HEK293 (cell line): ENCODE measurements at regions not wholly inside any gene's neighbourhood (a gene's known extent, or its start where the extent isn't known, plus 50 kb on each side); places are given as distances from the start of the nearest gene placed in this dataset.
"Not testable (repeated sequence)": the region's sequence is repeated elsewhere in the genome, so short reads cannot be mapped to it uniquely, and the experiment has no call there.

ENCODE experiments used
- CTCF ChIA-PET: fragments of 350-600 bp; formaldehyde crosslinking; extraction: SDS; loops from one replicate; lab custom pipeline; 2021; ENCODE audit warnings: antibody characterized with exemption; lab: Yijun Ruan, JAX
- POLR2A ChIA-PET: fragments of 300-600 bp; formaldehyde crosslinking; extraction: SDS; loops from one replicate; lab custom pipeline; 2020; ENCODE audit warnings: antibody characterized with exemption, inconsistent platforms; lab: Yijun Ruan, JAX
- H3K27ac ChIP-seq: fragments of 200-500 bp; sonication (Bioruptor generic); 2 replicates; pipeline ENCODE4 v1.5.1; 2014; ENCODE audit warnings: low read depth, low read length, control low read depth, inconsistent platforms; ENCODE audit errors: extremely low read depth
- H3K36me3 ChIP-seq, 2 experiments: fragments of 200-500 bp in 1 of 2; sonication (Bioruptor generic) in 1 of 2; 1 replicate in 1 of 2; 2 replicates in 1 of 2; pipeline ENCODE4 v1.5.1; 2014 to 2017; ENCODE audit warnings: inconsistent platforms in 2 of 2, low read length in 2 of 2; ENCODE audit not compliant: control insufficient read depth in 2 of 2, insufficient read depth in 1 of 2
- H3K4me1 ChIP-seq: fragments of 200-500 bp; sonication (Bioruptor generic); 2 replicates; pipeline ENCODE4 v1.5.1; 2014; ENCODE audit warnings: mild to moderate bottlenecking, low read length, inconsistent platforms; ENCODE audit not compliant: control insufficient read depth, insufficient read depth
- H3K4me3 ChIP-seq: 2 replicates; pipeline ENCODE4 v1.5.1; 2011; ENCODE audit warnings: low read depth, mild to moderate bottlenecking, control low read depth, low read length, moderate library complexity
- H3K9me3 ChIP-seq: fragments of 200-500 bp; sonication (Bioruptor generic); 2 replicates; pipeline ENCODE4 v1.5.1; 2014; ENCODE audit warnings: low read depth, low read length, inconsistent platforms; ENCODE audit not compliant: control insufficient read depth, insufficient read depth
- BCL11B ChIP-seq: fragments of 450-650 bp; formaldehyde crosslinking; IDR thresholded peaks from 2 replicates; pipeline ENCODE4 v1.5.1; 2016; ENCODE audit warnings: low read depth, missing biosample characterization, missing genetic modification characterization
- GLI2 ChIP-seq: fragments of 450-650 bp; formaldehyde crosslinking; IDR thresholded peaks from 2 replicates; pipeline ENCODE4; 2017; ENCODE audit warnings: missing biosample characterization, missing genetic modification characterization, low read depth, borderline replicate concordance
- IKZF3 ChIP-seq: fragments of 450-650 bp; IDR thresholded peaks from 2 replicates; pipeline ENCODE4 v1.5.0; 2018; ENCODE audit warnings: missing biosample characterization, mild to moderate bottlenecking, missing genetic modification characterization, moderate library complexity
- KLF9 ChIP-seq: fragments of 450-650 bp; formaldehyde crosslinking; IDR thresholded peaks from 2 replicates; pipeline ENCODE4 v1.5.1; 2016; ENCODE audit warnings: missing biosample characterization, missing genetic modification characterization, low read depth
- MEIS1 ChIP-seq: sonication (generic); formaldehyde crosslinking; IDR thresholded peaks from 2 replicates; pipeline ENCODE4 v1.8.1; 2022; ENCODE audit warnings: missing genetic modification reagents, mild to moderate bottlenecking, borderline replicate concordance
- REPIN1 ChIP-seq: fragments of 450-650 bp; formaldehyde crosslinking; IDR thresholded peaks from 2 replicates; pipeline ENCODE4 v1.5.1; 2017; ENCODE audit warnings: missing biosample characterization, missing genetic modification characterization, low read depth
- SCRT2 ChIP-seq: fragments of 450-650 bp; formaldehyde crosslinking; IDR thresholded peaks from 2 replicates; pipeline ENCODE4 v1.5.1; 2016; ENCODE audit warnings: missing biosample characterization, missing genetic modification characterization
- SETDB1 ChIP-seq: IDR thresholded peaks from one replicate; pipeline ENCODE4 v1.6.1; 2017; ENCODE audit warnings: mild to moderate bottlenecking, low read length, moderate library complexity, mixed read lengths; ENCODE audit not compliant: insufficient read length
- TRIM28 ChIP-seq: IDR thresholded peaks from 2 replicates; pipeline ENCODE4 v1.6.1; 2011; ENCODE audit warnings: low read length, control low read depth, borderline replicate concordance
- ZBTB17 ChIP-seq: fragments of 450-650 bp; formaldehyde crosslinking; IDR thresholded peaks from 2 replicates; pipeline ENCODE4 v1.5.1; 2016; ENCODE audit warnings: missing biosample characterization, missing genetic modification characterization
- ZNF133 ChIP-seq: fragments of 450-650 bp; formaldehyde crosslinking; IDR thresholded peaks from 2 replicates; pipeline ENCODE4 v1.5.1; 2016; ENCODE audit warnings: missing biosample characterization, missing genetic modification characterization
- ZNF174 ChIP-seq: fragments of 450-650 bp; formaldehyde crosslinking; IDR thresholded peaks from 2 replicates; pipeline ENCODE4 v1.5.0; 2017; ENCODE audit warnings: missing biosample characterization, mild to moderate bottlenecking, missing genetic modification characterization
- ZNF2 ChIP-seq: fragments of 450-650 bp; formaldehyde crosslinking; IDR thresholded peaks from 2 replicates; pipeline ENCODE4 v1.5.1; 2016; ENCODE audit warnings: missing biosample characterization, missing genetic modification characterization
- ZNF266 ChIP-seq: fragments of 450-650 bp; formaldehyde crosslinking; IDR thresholded peaks from 2 replicates; pipeline ENCODE4 v1.5.1; 2016; ENCODE audit warnings: missing biosample characterization, missing genetic modification characterization, low read depth
- ZNF366 ChIP-seq: fragments of 450-650 bp; formaldehyde crosslinking; conservative IDR thresholded peaks from 2 replicates; pipeline ENCODE4 v1.5.1; 2016; ENCODE audit warnings: missing biosample characterization, missing genetic modification characterization
- ZNF549 ChIP-seq: fragments of 450-650 bp; IDR thresholded peaks from 2 replicates; pipeline ENCODE4 v1.5.1; 2018; ENCODE audit warnings: missing biosample characterization, missing genetic modification characterization, mild to moderate bottlenecking, inconsistent platforms, moderate library complexity
- ZNF561 ChIP-seq: fragments of 450-650 bp; IDR thresholded peaks from 2 replicates; pipeline ENCODE4 v1.5.1; 2018; ENCODE audit warnings: missing biosample characterization, missing genetic modification characterization, borderline replicate concordance
- ZNF701 ChIP-seq: fragments of 450-650 bp; formaldehyde crosslinking; IDR thresholded peaks from 2 replicates; pipeline ENCODE4 v1.5.1; 2016; ENCODE audit warnings: missing biosample characterization, missing genetic modification characterization
- ZNF76 ChIP-seq: fragments of 450-650 bp; formaldehyde crosslinking; IDR thresholded peaks from 2 replicates; pipeline ENCODE4; 2016; ENCODE audit warnings: low read depth, missing biosample characterization, missing genetic modification characterization, borderline replicate concordance
- ZXDB ChIP-seq: fragments of 450-650 bp; formaldehyde crosslinking; IDR thresholded peaks from 2 replicates; pipeline ENCODE4 v1.5.1; 2016; ENCODE audit warnings: missing biosample characterization, missing genetic modification characterization
- TF ChIP-seq, protein P1 (sequence below): fragments of 450-650 bp; formaldehyde crosslinking; IDR thresholded peaks from 2 replicates; pipeline ENCODE4 v1.5.1; 2016; ENCODE audit warnings: missing biosample characterization, missing genetic modification characterization
- TF ChIP-seq, protein P2 (sequence below): fragments of 450-650 bp; formaldehyde crosslinking; IDR thresholded peaks from 2 replicates; pipeline ENCODE4 v1.5.1; 2016; ENCODE audit warnings: missing biosample characterization, missing genetic modification characterization, borderline replicate concordance
- TF ChIP-seq, protein P3 (sequence below): fragments of 450-650 bp; formaldehyde crosslinking; IDR thresholded peaks from 2 replicates; pipeline ENCODE4 v1.5.1; 2017; ENCODE audit warnings: missing biosample characterization, missing genetic modification characterization

DNA sequence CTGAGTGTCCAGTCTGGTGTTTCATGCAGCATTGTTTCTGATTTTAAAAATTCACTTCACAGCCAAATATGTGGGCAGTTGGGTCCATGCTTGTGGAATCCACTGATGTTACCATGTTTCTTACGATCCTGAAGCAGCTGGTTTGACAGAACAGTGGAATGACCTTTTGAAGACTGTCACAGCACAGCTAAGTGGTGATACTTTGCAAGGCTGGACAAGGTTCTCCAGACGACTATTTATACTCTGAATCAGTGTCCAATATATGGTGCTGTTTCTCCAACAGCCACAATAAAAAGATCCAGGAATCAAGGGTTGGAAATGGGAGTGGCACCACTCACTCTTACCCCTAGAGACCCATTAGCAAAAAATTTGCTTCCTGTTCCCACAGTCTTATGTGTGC is 577.4 kb upstream of the RAB6C start:
- POLR2A ChIA-PET = no interaction called here
- no peak overlapping the region for H3K27ac ChIP-seq
- H3K4me3 ChIP-seq = no peak overlapping the region
- CTCF ChIA-PET = no interaction called here
- no peaks in the 10 kb centered on the region for H3K36me3 ChIP-seq
- no peaks in the 10 kb centered on the region for H3K9me3 ChIP-seq
- H3K4me1 ChIP-seq = no peaks in the 10 kb centered on the region
- TF ChIP-seq ZBTB17 (tag by site-specific recombination) (no peak), ZNF2 (tag by site-specific recombination) (no peak)

DNA sequence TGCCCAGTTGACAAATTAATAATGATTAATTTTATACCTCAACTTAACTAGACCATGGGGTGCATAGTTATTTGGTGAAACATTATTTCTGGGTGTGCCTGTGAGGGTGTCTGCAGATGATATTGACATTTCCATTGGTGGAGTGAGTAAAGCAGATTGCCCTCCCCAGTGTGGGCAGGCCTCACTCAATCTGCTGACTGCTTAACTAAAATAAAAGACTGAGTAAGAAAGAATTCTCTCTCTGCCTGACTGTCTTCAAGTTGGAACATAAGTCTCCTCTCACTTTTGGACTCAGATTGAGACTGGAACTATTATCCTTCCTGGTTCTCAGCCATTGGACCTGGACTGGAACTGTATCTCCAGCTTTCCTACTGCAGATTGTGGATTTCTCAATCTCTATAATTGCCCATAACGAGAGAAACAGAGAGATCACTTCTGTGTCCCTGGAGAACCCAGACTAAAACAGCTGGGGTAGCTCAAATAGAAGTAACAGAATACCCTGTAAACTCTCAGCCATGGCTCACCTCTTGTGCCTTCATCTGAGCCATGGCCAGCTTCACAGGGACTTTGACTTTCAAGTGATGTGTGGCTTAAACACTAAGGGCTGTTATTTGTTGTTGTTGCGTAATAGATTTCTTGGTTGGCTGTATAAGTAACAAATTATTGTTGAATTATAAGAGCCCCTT is 575.3 kb upstream of the RAB6C start:
- ChIA-PET POLR2A (no interaction called here), CTCF (interaction anchor here (0.5 kb wide), 1 partner anchor 220 kb away, joined by 5 read pairs; no protein-coding TSS in a partner anchor)
- H3K27ac ChIP-seq = no peak overlapping the region
- no peaks in the 10 kb centered on the region for H3K4me1 ChIP-seq
- H3K9me3 ChIP-seq = peaks cover 3% of the 10 kb centered on the region; the same call in 1 of the 2 replicates
- TF ChIP-seq ZNF266 (tag by site-specific recombination) = no peak
- no peak for TF ChIP-seq MEIS1 (CRISPR knock-in tag)
- TF ChIP-seq ZNF366 (tag by site-specific recombination) = no peak
- TF ChIP-seq REPIN1 (tag by site-specific recombination) = no peak
- TF ChIP-seq IKZF3 (tag by site-specific recombination) = no peak
- TF ChIP-seq SCRT2 (tag by site-specific recombination) = no peak
- TF ChIP-seq, protein P1, sequence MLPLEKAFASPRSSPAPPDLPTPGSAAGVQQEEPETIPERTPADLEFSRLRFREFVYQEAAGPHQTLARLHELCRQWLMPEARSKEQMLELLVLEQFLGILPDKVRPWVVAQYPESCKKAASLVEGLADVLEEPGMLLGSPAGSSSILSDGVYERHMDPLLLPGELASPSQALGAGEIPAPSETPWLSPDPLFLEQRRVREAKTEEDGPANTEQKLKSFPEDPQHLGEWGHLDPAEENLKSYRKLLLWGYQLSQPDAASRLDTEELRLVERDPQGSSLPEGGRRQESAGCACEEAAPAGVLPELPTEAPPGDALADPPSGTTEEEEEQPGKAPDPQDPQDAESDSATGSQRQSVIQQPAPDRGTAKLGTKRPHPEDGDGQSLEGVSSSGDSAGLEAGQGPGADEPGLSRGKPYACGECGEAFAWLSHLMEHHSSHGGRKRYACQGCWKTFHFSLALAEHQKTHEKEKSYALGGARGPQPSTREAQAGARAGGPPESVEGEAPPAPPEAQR (tag by site-specific recombination) = no peak
- TF ChIP-seq ZNF549 (tag by site-specific recombination) = no peak
- no peak for TF ChIP-seq ZNF174 (tag by site-specific recombination)
- TF ChIP-seq ZNF76 (tag by site-specific recombination) = no peak
- no peak for TF ChIP-seq ZNF701 (tag by site-specific recombination)
- no peaks in the 10 kb centered on the region for H3K36me3 ChIP-seq
- H3K4me3 ChIP-seq = no peak overlapping the region

DNA sequence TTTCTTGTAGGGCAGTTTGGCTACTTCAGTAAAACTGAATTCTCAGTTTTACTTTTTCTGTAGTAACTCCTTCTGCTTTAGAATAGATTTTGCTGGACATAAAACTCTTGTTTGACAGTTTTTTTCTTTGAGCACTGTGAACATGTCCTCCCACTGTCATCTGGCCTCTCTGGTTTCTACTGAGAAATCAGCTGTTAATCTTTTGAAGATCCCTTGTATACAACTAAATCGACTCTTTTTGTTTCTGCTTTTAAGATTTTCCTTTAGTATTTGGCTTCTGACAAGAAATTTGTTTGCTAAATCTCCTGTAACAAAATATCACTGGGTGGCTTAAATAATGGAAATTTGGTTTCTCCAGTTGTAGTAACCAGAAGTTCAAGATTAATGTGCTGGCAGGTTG is 570.9 kb upstream of the RAB6C start:
- TF ChIP-seq ZNF561 (tag by site-specific recombination) (no peak), ZXDB (tag by site-specific recombination) (no peak), ZNF133 (tag by site-specific recombination) (no peak), BCL11B (no peak), TRIM28 (0 out of 2 replicates have a peak, but pooled peaks have one; percentile 46), GLI2 (tag by site-specific recombination) (no peak), KLF9 (no peak), SETDB1 (peak; percentile 60)
- TF ChIP-seq, protein P2, sequence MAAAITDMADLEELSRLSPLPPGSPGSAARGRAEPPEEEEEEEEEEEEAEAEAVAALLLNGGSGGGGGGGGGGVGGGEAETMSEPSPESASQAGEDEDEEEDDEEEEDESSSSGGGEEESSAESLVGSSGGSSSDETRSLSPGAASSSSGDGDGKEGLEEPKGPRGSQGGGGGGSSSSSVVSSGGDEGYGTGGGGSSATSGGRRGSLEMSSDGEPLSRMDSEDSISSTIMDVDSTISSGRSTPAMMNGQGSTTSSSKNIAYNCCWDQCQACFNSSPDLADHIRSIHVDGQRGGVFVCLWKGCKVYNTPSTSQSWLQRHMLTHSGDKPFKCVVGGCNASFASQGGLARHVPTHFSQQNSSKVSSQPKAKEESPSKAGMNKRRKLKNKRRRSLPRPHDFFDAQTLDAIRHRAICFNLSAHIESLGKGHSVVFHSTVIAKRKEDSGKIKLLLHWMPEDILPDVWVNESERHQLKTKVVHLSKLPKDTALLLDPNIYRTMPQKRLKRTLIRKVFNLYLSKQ (tag by site-specific recombination) = no peak
- TF ChIP-seq, protein P3, sequence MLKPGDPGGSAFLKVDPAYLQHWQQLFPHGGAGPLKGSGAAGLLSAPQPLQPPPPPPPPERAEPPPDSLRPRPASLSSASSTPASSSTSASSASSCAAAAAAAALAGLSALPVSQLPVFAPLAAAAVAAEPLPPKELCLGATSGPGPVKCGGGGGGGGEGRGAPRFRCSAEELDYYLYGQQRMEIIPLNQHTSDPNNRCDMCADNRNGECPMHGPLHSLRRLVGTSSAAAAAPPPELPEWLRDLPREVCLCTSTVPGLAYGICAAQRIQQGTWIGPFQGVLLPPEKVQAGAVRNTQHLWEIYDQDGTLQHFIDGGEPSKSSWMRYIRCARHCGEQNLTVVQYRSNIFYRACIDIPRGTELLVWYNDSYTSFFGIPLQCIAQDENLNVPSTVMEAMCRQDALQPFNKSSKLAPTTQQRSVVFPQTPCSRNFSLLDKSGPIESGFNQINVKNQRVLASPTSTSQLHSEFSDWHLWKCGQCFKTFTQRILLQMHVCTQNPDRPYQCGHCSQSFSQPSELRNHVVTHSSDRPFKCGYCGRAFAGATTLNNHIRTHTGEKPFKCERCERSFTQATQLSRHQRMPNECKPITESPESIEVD (tag by site-specific recombination) = no peak
- POLR2A ChIA-PET = no interaction called here

DNA sequence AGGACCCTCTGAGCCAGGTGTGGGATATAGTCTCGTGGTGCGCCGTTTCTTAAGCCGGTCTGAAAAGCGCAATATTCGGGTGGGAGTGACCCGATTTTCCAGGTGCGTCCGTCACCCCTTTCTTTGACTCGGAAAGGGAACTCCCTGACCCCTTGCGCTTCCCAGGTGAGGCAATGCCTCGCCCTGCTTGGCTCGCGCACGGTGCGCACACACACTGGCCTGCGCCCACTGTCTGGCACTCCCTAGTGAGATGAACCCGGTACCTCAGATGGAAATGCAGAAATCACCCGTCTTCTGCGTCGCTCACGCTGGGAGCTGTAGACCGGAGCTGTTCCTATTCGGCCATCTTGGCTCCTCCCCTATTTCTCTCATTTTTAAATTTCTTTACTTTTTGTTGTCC is 562.4 kb upstream of the RAB6C start:
- H3K4me1 ChIP-seq, H3K36me3 ChIP-seq, POLR2A ChIA-PET, H3K9me3 ChIP-seq, H3K4me3 ChIP-seq, H3K27ac ChIP-seq: not testable (repeated sequence)
- CTCF ChIA-PET = interaction anchor here (1.2 kb wide), 1 partner anchor 20 kb away, joined by 3 read pairs; no protein-coding TSS in a partner anchor

More for the DNA sequence above, 570.9 kb upstream of the RAB6C start:
- H3K9me3 ChIP-seq = peaks cover 3% of the 10 kb centered on the region; the same call in 1 of the 2 replicates
- H3K27ac ChIP-seq = no peak overlapping the region
- no peaks in the 10 kb centered on the region for H3K4me1 ChIP-seq
- H3K4me3 ChIP-seq = no peak overlapping the region
- CTCF ChIA-PET = no interaction called here
- H3K36me3 ChIP-seq = no peaks in the 10 kb centered on the region
